G401 (cell line): ENCODE measurements at regions not wholly inside any gene's neighbourhood (a gene's known extent, or its start where the extent isn't known, plus 50 kb on each side); places are given as distances from the start of the nearest gene placed in this dataset.
A peak's percentile ranks its signal among the peaks of the same experiment; 100 is the strongest.

Experiments used
- DNase-seq: peaks from one replicate; pipeline ENCODE4 v3.0.0-alpha.2; 2015; ENCODE audit warnings: low spot score
- in situ Hi-C: cut with HindIII; loops from 2 replicates; pipeline ENCODE4 v1.10.0; 2016; ENCODE audit warnings: low sequenced_read_pairs, mixed read lengths

GRCh38 chr13:82439159-82439904 is 1442.9 kb downstream of the SLITRK1 start:
- in situ Hi-C loops: no loop called here
- DNase-seq: no peak

GRCh38 chr13:82438320-82438719 is 1444.0 kb downstream of the SLITRK1 start:
- in situ Hi-C loops: no loop called here
- no peak for DNase-seq

- in situ Hi-C loops: no loop called here
- DNase-seq: no peak
These were observed 1446.1 kb downstream of the SLITRK1 start for GRCh38 chr13:82436099-82436585.

- in situ Hi-C loops: no loop called here
- DNase-seq: no peak
These were observed 1449.3 kb downstream of the SLITRK1 start for GRCh38 chr13:82432949-82433348.

GRCh38 chr13:82412749-82413148 is 1469.5 kb downstream of the SLITRK1 start:
- in situ Hi-C loops: no loop called here
- no peak for DNase-seq

GRCh38 chr13:82407321-82407720 is 1475.0 kb downstream of the SLITRK1 start:
- no peak for DNase-seq
- in situ Hi-C loops: no loop called here

- no peak for DNase-seq
- in situ Hi-C loops: no loop called here
These were observed 1507.6 kb downstream of the SLITRK1 start for GRCh38 chr13:82374719-82375118.

GRCh38 chr13:82370316-82370715 is 1512.0 kb downstream of the SLITRK1 start:
- in situ Hi-C loops: no loop called here
- DNase-seq: no peak

GRCh38 chr13:82364525-82364924 is 1517.7 kb downstream of the SLITRK1 start:
- in situ Hi-C loops: no loop called here
- DNase-seq: no peak

- no peak for DNase-seq
- in situ Hi-C loops: no loop called here
These were observed 1524.0 kb downstream of the SLITRK1 start for GRCh38 chr13:82358284-82358683.

GRCh38 chr13:82356667-82357410 is 1525.4 kb downstream of the SLITRK1 start:
- in situ Hi-C loops: no loop called here
- DNase-seq: no peak

- no peak for DNase-seq
- in situ Hi-C loops: no loop called here
These were observed 1537.4 kb downstream of the SLITRK1 start for GRCh38 chr13:82344867-82345266.

GRCh38 chr13:82341116-82341515 is 1541.2 kb downstream of the SLITRK1 start:
- in situ Hi-C loops: no loop called here
- DNase-seq: no peak

- DNase-seq: no peak
- in situ Hi-C loops: no loop called here
These were observed 1551.8 kb downstream of the SLITRK1 start for GRCh38 chr13:82330499-82330898.

GRCh38 chr13:82323101-82323500 is 1559.2 kb downstream of the SLITRK1 start:
- DNase-seq: no peak
- in situ Hi-C loops: no loop called here

- in situ Hi-C loops: no loop called here
- no peak for DNase-seq
These were observed 1576.7 kb downstream of the SLITRK1 start for GRCh38 chr13:82305588-82305987.

- in situ Hi-C loops: no loop called here
- DNase-seq: peak; percentile 83
These were observed 1584.2 kb downstream of the SLITRK1 start for GRCh38 chr13:82298106-82298505.

GRCh38 chr13:82294226-82294625 is 1588.0 kb downstream of the SLITRK1 start:
- in situ Hi-C loops: no loop called here
- no peak for DNase-seq

- no peak for DNase-seq
- in situ Hi-C loops: no loop called here
These were observed 1589.9 kb downstream of the SLITRK1 start for GRCh38 chr13:82292334-82292733.

GRCh38 chr13:82291852-82292251 is 1590.4 kb downstream of the SLITRK1 start:
- in situ Hi-C loops: no loop called here
- no peak for DNase-seq

- no peak for DNase-seq
- in situ Hi-C loops: no loop called here
These were observed 1606.6 kb downstream of the SLITRK1 start for GRCh38 chr13:82275644-82276043.
